C4-2B (cell line): ENCODE measurements at regions not wholly inside any gene's neighbourhood (a gene's known extent, or its start where the extent isn't known, plus 50 kb on each side); places are given as distances from the start of the nearest gene placed in this dataset.

Experiments used
- H3K27ac ChIP-seq: fragments of 450-650 bp; 2 replicates; pipeline ENCODE4 v1.5.1; 2017
- CTCF ChIP-seq: fragments of 450-650 bp; conservative IDR thresholded peaks from 2 replicates; pipeline ENCODE4 v1.5.1; 2017; ENCODE audit warnings: mild to moderate bottlenecking
- ZFX ChIP-seq: fragments of 450-650 bp; IDR thresholded peaks from 2 replicates; pipeline ENCODE4 v1.6.1; 2017

- no peak for TF ChIP-seq ZFX
- TF ChIP-seq CTCF: no peak
- H3K27ac ChIP-seq: no peak overlapping the region
Measured at GRCh38 chr3:31161889-31162288, 267.4 kb upstream of the GADL1 start.

GRCh38 chr3:31164381-31164780, 269.9 kb upstream of the GADL1 start:
- H3K27ac ChIP-seq: no peak overlapping the region
- TF ChIP-seq ZFX (no peak), CTCF (no peak)

- no peak overlapping the region for H3K27ac ChIP-seq
- TF ChIP-seq ZFX (no peak), CTCF (no peak)
Measured at GRCh38 chr3:31165399-31165860, 271.0 kb upstream of the GADL1 start.

- no peak overlapping the region for H3K27ac ChIP-seq
Measured at GRCh38 chr3:31166249-31166885, 271.9 kb upstream of the GADL1 start.

GRCh38 chr3:31167666-31168065, 273.2 kb upstream of the GADL1 start:
- H3K27ac ChIP-seq: no peak overlapping the region
- TF ChIP-seq ZFX (no peak), CTCF (no peak)

More at GRCh38 chr3:31166249-31166885, 271.9 kb upstream of the GADL1 start:
- TF ChIP-seq ZFX: no peak

GRCh38 chr3:31170932-31171670, 276.6 kb upstream of the GADL1 start:
- TF ChIP-seq ZFX (no peak), CTCF (no peak)
- H3K27ac ChIP-seq: no peak overlapping the region

- no peak overlapping the region for H3K27ac ChIP-seq
- no peak for TF ChIP-seq CTCF
- no peak for TF ChIP-seq ZFX
Measured at GRCh38 chr3:31172336-31172735, 277.9 kb upstream of the GADL1 start.
